Neural cell (in vitro differentiated cells): ENCODE measurements at regions not wholly inside any gene's neighbourhood (a gene's known extent, or its start where the extent isn't known, plus 50 kb on each side); places are given as distances from the start of the nearest gene placed in this dataset.

Source experiments
- H2AFZ ChIP-seq: fragments of 200-600, 300-800 bp; sonication (generic), shearing (Covaris generic); 2 replicates; pipeline ENCODE4 v1.6.0; 2014; ENCODE audit warnings: low read depth, mild to moderate bottlenecking, antibody characterized with exemption, low read length, moderate library complexity
- H3F3A ChIP-seq: fragments of 200-600 bp; shearing (Covaris generic); 2 replicates; pipeline ENCODE4 v1.6.1; 2016; ENCODE audit warnings: mild to moderate bottlenecking, moderate library complexity, mixed read lengths, antibody characterized with exemption, low read length; ENCODE audit not compliant: insufficient read depth, poor library complexity, severe bottlenecking
- H3K27ac ChIP-seq: fragments of 200-600, 300-800 bp; sonication (generic), shearing (Covaris generic); 2 replicates; pipeline ENCODE4 v1.5.1; 2014; ENCODE audit warnings: mild to moderate bottlenecking, low read length, moderate library complexity
- H3K27me3 ChIP-seq: fragments of 300-800, 200-600 bp; sonication (generic), shearing (Covaris generic); 2 replicates; pipeline ENCODE4 v1.6.0; 2014; ENCODE audit warnings: mild to moderate bottlenecking, low read depth, low read length, moderate library complexity; ENCODE audit not compliant: insufficient read depth
- H3K36me3 ChIP-seq: fragments of 300-800, 200-600 bp; sonication (generic), shearing (Covaris generic); 2 replicates; pipeline ENCODE4 v1.5.1; 2014; ENCODE audit warnings: mild to moderate bottlenecking, antibody characterized with exemption, low read length, moderate library complexity; ENCODE audit not compliant: insufficient read depth
- H3K4me2 ChIP-seq: fragments of 300-800, 200-600 bp; sonication (generic), shearing (Covaris generic); 2 replicates; pipeline ENCODE4 v1.6.0; 2014; ENCODE audit warnings: mild to moderate bottlenecking, low read length
- H3K4me3 ChIP-seq: fragments of 300-800, 200-600 bp; sonication (generic), shearing (Covaris generic); 2 replicates; pipeline ENCODE4 v1.5.1; 2014; ENCODE audit warnings: mild to moderate bottlenecking, low read length, moderate library complexity
- H3K79me2 ChIP-seq: fragments of 200-600 bp; shearing (Covaris generic); replicated peaks from 2 replicates; pipeline ENCODE4 v1.6.0; 2014; ENCODE audit warnings: mild to moderate bottlenecking, low read length, moderate library complexity; ENCODE audit not compliant: insufficient read depth
- H3K9ac ChIP-seq: fragments of 300-800, 200-600 bp; sonication (generic), shearing (Covaris generic); 2 replicates; pipeline ENCODE4 v1.6.1; 2016; ENCODE audit warnings: mild to moderate bottlenecking, low read length, mixed read lengths
- H3K9me2 ChIP-seq: fragments of 200-600 bp; shearing (Covaris generic); 2 replicates; pipeline ENCODE4 v1.6.1; 2016; ENCODE audit warnings: mild to moderate bottlenecking, low read length, mixed read lengths; ENCODE audit not compliant: insufficient read depth
- H3K9me3 ChIP-seq: fragments of 200-600, 300-800 bp; sonication (generic), shearing (Covaris generic); 2 replicates; pipeline ENCODE4 v1.6.1; 2016; ENCODE audit warnings: mild to moderate bottlenecking, mixed run types, low read length, moderate library complexity, mixed read lengths
- H4K20me1 ChIP-seq: fragments of 200-600 bp; shearing (Covaris generic); 2 replicates; pipeline ENCODE4 v1.6.1; 2016; ENCODE audit warnings: mild to moderate bottlenecking, mixed run types; ENCODE audit not compliant: insufficient read depth
- EP300 ChIP-seq: fragments of 450-650 bp; conservative IDR thresholded peaks from 2 replicates; pipeline ENCODE4 v1.6.1; 2014; ENCODE audit warnings: antibody characterized with exemption, mild to moderate bottlenecking, moderate library complexity; ENCODE audit not compliant: poor library complexity, severe bottlenecking
- EZH2 ChIP-seq: fragments of 200-600, 300-800 bp; shearing (Covaris generic), sonication (generic); IDR thresholded peaks from 2 replicates; pipeline ENCODE4 v1.6.1; 2014; ENCODE audit warnings: antibody characterized with exemption, low read length, borderline replicate concordance, mild to moderate bottlenecking; ENCODE audit not compliant: insufficient read depth, poor library complexity, severe bottlenecking
- MXI1 ChIP-seq: fragments of 450-650 bp; conservative IDR thresholded peaks from 2 replicates; pipeline ENCODE4 v1.6.1; 2014; ENCODE audit warnings: antibody characterized with exemption, mild to moderate bottlenecking; ENCODE audit not compliant: poor library complexity, severe bottlenecking
- POLR2AphosphoS5 ChIP-seq: IDR thresholded peaks from 2 replicates; pipeline ENCODE4 v1.6.1; 2012
- RAD21 ChIP-seq: fragments of 450-650 bp; conservative IDR thresholded peaks from 2 replicates; pipeline ENCODE4 v1.6.1; 2014; ENCODE audit warnings: antibody characterized with exemption, mild to moderate bottlenecking, moderate library complexity
- SMC3 ChIP-seq: fragments of 450-650 bp; conservative IDR thresholded peaks from 2 replicates; pipeline ENCODE4 v1.6.1; 2014; ENCODE audit warnings: antibody characterized with exemption, mild to moderate bottlenecking, moderate library complexity; ENCODE audit not compliant: poor library complexity
- TAF1 ChIP-seq: IDR thresholded peaks from 2 replicates; pipeline ENCODE4 v1.6.1; 2012; ENCODE audit warnings: low read depth
- TF ChIP-seq, protein P1 (sequence below): fragments of 450-650 bp; IDR thresholded peaks from 2 replicates; pipeline ENCODE4 v1.5.1; 2014; ENCODE audit warnings: antibody characterized with exemption, mild to moderate bottlenecking, moderate library complexity; ENCODE audit not compliant: poor library complexity, severe bottlenecking
- TF ChIP-seq, protein P2 (sequence below): IDR thresholded peaks from 2 replicates; pipeline ENCODE4 v1.6.1; 2012; ENCODE audit warnings: borderline replicate concordance

DNA sequence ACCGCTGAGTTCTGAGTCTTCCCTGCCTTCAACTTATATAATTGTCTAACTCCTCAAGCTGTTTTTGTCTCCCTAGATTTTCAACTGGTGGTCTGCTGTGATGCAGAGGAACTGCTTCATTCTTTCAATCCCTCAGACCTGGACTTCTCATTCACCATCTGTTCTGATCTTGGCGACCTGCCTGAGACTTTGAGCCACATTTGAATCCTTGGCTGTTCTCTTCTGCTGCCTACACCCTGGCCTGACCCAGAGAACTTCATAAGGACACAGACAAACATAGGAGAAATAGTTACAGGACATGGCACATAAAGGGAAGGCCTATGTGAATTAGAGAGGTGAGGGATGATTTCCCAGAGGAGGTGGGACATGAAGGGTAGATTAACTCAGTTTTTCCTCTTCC is 326.7 kb downstream of the PTEN start:
- no peak overlapping the region for H3K4me3 ChIP-seq
- no peaks in the 10 kb centered on the region for H3K79me2 ChIP-seq
- no peaks in the 10 kb centered on the region for H3K36me3 ChIP-seq
- no peak overlapping the region for H3K9ac ChIP-seq
- no peaks in the 10 kb centered on the region for H3K9me2 ChIP-seq
- no peak overlapping the region for H3K4me2 ChIP-seq
- H3F3A ChIP-seq: no peaks in the 10 kb centered on the region
- H3K27me3 ChIP-seq: no peaks in the 10 kb centered on the region
- H4K20me1 ChIP-seq: no peaks in the 10 kb centered on the region
- no peak overlapping the region for H3K27ac ChIP-seq
- no peak overlapping the region for H2AFZ ChIP-seq
- no peaks in the 10 kb centered on the region for H3K9me3 ChIP-seq
- TF ChIP-seq EZH2 (no peak), POLR2AphosphoS5 (no peak), EP300 (no peak), TAF1 (no peak), MXI1 (no peak), RAD21 (no peak), SMC3 (no peak)
- TF ChIP-seq, protein P1, sequence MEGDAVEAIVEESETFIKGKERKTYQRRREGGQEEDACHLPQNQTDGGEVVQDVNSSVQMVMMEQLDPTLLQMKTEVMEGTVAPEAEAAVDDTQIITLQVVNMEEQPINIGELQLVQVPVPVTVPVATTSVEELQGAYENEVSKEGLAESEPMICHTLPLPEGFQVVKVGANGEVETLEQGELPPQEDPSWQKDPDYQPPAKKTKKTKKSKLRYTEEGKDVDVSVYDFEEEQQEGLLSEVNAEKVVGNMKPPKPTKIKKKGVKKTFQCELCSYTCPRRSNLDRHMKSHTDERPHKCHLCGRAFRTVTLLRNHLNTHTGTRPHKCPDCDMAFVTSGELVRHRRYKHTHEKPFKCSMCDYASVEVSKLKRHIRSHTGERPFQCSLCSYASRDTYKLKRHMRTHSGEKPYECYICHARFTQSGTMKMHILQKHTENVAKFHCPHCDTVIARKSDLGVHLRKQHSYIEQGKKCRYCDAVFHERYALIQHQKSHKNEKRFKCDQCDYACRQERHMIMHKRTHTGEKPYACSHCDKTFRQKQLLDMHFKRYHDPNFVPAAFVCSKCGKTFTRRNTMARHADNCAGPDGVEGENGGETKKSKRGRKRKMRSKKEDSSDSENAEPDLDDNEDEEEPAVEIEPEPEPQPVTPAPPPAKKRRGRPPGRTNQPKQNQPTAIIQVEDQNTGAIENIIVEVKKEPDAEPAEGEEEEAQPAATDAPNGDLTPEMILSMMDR: no peak
- TF ChIP-seq, protein P2, sequence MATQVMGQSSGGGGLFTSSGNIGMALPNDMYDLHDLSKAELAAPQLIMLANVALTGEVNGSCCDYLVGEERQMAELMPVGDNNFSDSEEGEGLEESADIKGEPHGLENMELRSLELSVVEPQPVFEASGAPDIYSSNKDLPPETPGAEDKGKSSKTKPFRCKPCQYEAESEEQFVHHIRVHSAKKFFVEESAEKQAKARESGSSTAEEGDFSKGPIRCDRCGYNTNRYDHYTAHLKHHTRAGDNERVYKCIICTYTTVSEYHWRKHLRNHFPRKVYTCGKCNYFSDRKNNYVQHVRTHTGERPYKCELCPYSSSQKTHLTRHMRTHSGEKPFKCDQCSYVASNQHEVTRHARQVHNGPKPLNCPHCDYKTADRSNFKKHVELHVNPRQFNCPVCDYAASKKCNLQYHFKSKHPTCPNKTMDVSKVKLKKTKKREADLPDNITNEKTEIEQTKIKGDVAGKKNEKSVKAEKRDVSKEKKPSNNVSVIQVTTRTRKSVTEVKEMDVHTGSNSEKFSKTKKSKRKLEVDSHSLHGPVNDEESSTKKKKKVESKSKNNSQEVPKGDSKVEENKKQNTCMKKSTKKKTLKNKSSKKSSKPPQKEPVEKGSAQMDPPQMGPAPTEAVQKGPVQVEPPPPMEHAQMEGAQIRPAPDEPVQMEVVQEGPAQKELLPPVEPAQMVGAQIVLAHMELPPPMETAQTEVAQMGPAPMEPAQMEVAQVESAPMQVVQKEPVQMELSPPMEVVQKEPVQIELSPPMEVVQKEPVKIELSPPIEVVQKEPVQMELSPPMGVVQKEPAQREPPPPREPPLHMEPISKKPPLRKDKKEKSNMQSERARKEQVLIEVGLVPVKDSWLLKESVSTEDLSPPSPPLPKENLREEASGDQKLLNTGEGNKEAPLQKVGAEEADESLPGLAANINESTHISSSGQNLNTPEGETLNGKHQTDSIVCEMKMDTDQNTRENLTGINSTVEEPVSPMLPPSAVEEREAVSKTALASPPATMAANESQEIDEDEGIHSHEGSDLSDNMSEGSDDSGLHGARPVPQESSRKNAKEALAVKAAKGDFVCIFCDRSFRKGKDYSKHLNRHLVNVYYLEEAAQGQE: no peak

DNA sequence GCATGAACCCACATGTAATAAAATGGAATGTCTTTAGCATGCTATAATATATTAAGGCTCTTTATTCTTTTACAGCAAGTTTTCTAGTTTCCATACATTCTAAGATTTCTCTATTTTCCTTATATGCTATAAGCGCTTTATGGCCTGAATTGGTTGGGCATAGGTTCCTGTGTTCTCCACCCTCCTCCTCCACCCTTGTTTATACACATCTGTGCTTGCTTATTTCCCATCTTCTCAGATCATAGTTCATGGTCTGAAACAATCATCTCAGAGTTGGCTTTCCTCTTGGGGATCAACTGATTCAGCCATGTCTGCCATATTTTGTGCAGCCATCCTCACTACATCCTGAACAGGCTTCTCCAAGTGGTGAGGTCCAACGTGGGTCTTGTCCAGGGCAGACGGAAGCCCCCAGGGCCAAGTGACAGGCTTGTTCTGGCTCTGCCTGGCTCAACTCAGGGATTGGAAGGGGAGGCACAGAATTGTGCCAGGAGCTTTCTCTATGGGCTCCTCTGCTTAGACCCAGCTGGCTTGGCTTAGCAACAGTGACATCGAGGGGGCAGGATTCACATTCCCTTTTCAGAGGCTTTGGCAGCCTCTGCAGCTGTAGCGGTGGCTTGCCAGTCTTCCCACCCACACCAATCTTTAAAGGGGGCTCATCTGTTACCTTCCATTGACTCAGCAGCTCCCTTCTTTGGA is 327.3 kb downstream of the PTEN start:
- no peaks in the 10 kb centered on the region for H3K27me3 ChIP-seq
- H3K4me2 ChIP-seq: no peak overlapping the region
- no peak overlapping the region for H2AFZ ChIP-seq
- H3K4me3 ChIP-seq: no peak overlapping the region
- H3F3A ChIP-seq: no peaks in the 10 kb centered on the region
- H3K9me2 ChIP-seq: no peaks in the 10 kb centered on the region
- H3K9me3 ChIP-seq: no peaks in the 10 kb centered on the region
- no peak overlapping the region for H3K9ac ChIP-seq
- no peaks in the 10 kb centered on the region for H3K79me2 ChIP-seq
- no peaks in the 10 kb centered on the region for H4K20me1 ChIP-seq
- no peaks in the 10 kb centered on the region for H3K36me3 ChIP-seq
- no peak for TF ChIP-seq EP300
- no peak for TF ChIP-seq SMC3
- no peak for TF ChIP-seq RAD21
- TF ChIP-seq, protein P2: no peak
- no peak for TF ChIP-seq TAF1
- no peak for TF ChIP-seq EZH2
- H3K27ac ChIP-seq: no peak overlapping the region
